HepG2 (cell line): ENCODE measurements at regions not wholly inside any gene's neighbourhood (a gene's known extent, or its start where the extent isn't known, plus 50 kb on each side); places are given as distances from the start of the nearest gene placed in this dataset.
A peak's percentile ranks its signal among the peaks of the same experiment; 100 is the strongest.

Experiments used
- ATAC-seq: fragments of 200-7000 bp; cut with Tn5 transposase; 3 replicates; pipeline ENCODE4 v1.9.1; 2020; ENCODE audit warnings: mild to moderate bottlenecking, moderate library complexity
- BruUV-seq: library from RNA; stranded (reverse); fragments of 400-500 nt; replicated peaks from 2 replicates; lab custom pipeline; 2021; lab: Mats Ljungman, UMichigan
- CTCF ChIA-PET: fragments of 300-600 bp; formaldehyde crosslinking; extraction: SDS; loops from one replicate; lab custom pipeline; 2021; ENCODE audit warnings: low total read pairs, inconsistent platforms, low intra/inter-chr PET ratio; lab: Yijun Ruan, JAX
- POLR2A ChIA-PET: fragments of 350-600 bp; sonication (Branson Sonifier 250); formaldehyde crosslinking; loops from one replicate; lab custom pipeline; 2020; ENCODE audit warnings: antibody characterized with exemption, inconsistent platforms; lab: Yijun Ruan, JAX
- DNase-seq: peaks from one replicate; pipeline ENCODE4 v3.0.0-alpha.2; 2015; ENCODE audit warnings: low spot score
- FAIRE-seq: peaks from 3 replicates; lab custom pipeline; 2011; peaks lifted over from hg19 to GRCh38; lab: Jason Lieb, UNC
- H2AFZ ChIP-seq: one replicate; pipeline ENCODE4 v1.6.1; 2011; ENCODE audit warnings: low read length, inconsistent platforms
- H3K27ac ChIP-seq: fragments of 300-600 bp; 3 replicates; pipeline ENCODE4 v1.8.0; 2011; ENCODE audit warnings: mixed run types, mild to moderate bottlenecking, mixed read lengths, low read length, inconsistent platforms; ENCODE audit not compliant: insufficient read depth; ENCODE audit errors: extremely low read length
- H3K27me3 ChIP-seq, 2 experiments: fragments of 200-600 bp in 1 of 2; 2 replicates in 1 of 2; 3 replicates in 1 of 2; pipeline versions ENCODE4 v1.6.0 to v1.8.0; 2011; ENCODE audit warnings: low read length in 2 of 2, mild to moderate bottlenecking in 2 of 2, moderate library complexity in 2 of 2, inconsistent platforms in 1 of 2; ENCODE audit not compliant: insufficient read depth in 2 of 2, control insufficient read depth in 1 of 2
- H3K36me3 ChIP-seq, 2 experiments: fragments of 200-600 bp in 1 of 2; replicated peaks in 1 of 2; 2 replicates in 1 of 2; 3 replicates in 1 of 2; pipeline versions ENCODE4 v1.5.1 to v1.8.0; 2011; ENCODE audit warnings: low read length in 2 of 2, inconsistent platforms in 1 of 2; ENCODE audit not compliant: insufficient read depth in 2 of 2, control insufficient read depth in 1 of 2
- H3K4me1 ChIP-seq: 2 replicates; pipeline ENCODE4 v1.5.1; 2012; ENCODE audit warnings: low read length, inconsistent platforms; ENCODE audit not compliant: insufficient read depth
- H3K4me2 ChIP-seq: 2 replicates; pipeline ENCODE4 v1.6.0; 2011; ENCODE audit warnings: low read depth, low read length, inconsistent platforms
- H3K4me3 ChIP-seq, 3 experiments: fragments of 200-600 bp in 1 of 3; sonication (generic), shearing (Covaris generic) in 1 of 3; replicated peaks in 1 of 3; 2 replicates each; pipeline ENCODE4 v1.5.1; 2011 to 2016; ENCODE audit warnings: low read length in 3 of 3, inconsistent platforms in 2 of 3, low read depth in 2 of 3, mild to moderate bottlenecking in 2 of 3, control low read depth in 1 of 3, mixed read lengths in 1 of 3; ENCODE audit not compliant: insufficient read depth in 1 of 3
- H3K79me2 ChIP-seq: one replicate; pipeline ENCODE4 v1.6.1; 2011; ENCODE audit warnings: low read length, inconsistent platforms; ENCODE audit not compliant: insufficient read depth
- H3K9ac ChIP-seq: 2 replicates; pipeline ENCODE4 v1.6.0; 2011; ENCODE audit warnings: mild to moderate bottlenecking, low read depth, low read length, inconsistent platforms; ENCODE audit not compliant: insufficient read depth
- H3K9me3 ChIP-seq: 2 replicates; pipeline ENCODE4 v1.5.1; 2012; ENCODE audit warnings: mild to moderate bottlenecking, low read length
- H4K20me1 ChIP-seq: 2 replicates; pipeline ENCODE4 v1.6.0; 2011; ENCODE audit warnings: inconsistent platforms, mild to moderate bottlenecking, low read length, moderate library complexity; ENCODE audit not compliant: insufficient read depth
- ASH2L ChIP-seq: fragments of 300-600, 200-600 bp; sonication (generic); IDR thresholded peaks from 2 replicates; pipeline ENCODE4 v1.7.0; 2017; ENCODE audit warnings: low read depth, mild to moderate bottlenecking, moderate library complexity, mixed read lengths, low read length; ENCODE audit not compliant: insufficient read length
- KDM5A ChIP-seq: fragments of 200-600 bp; sonication (generic); IDR thresholded peaks from 2 replicates; pipeline ENCODE4 v1.7.0; 2018; ENCODE audit warnings: antibody characterized with exemption, mild to moderate bottlenecking, low read length, borderline replicate concordance
- KMT2B ChIP-seq: IDR thresholded peaks from 2 replicates; pipeline ENCODE4 v1.6.1; 2016; ENCODE audit warnings: missing genetic modification reagents, missing compliant biosample characterization
- MED1 ChIP-seq: sonication (generic); formaldehyde crosslinking; IDR thresholded peaks from 2 replicates; pipeline ENCODE4 v1.4.0; 2020; ENCODE audit warnings: missing genetic modification reagents
- NRL ChIP-seq: sonication (generic); formaldehyde crosslinking; IDR thresholded peaks from 2 replicates; pipeline ENCODE4 v1.5.0; 2020; ENCODE audit warnings: missing genetic modification reagents, mild to moderate bottlenecking, moderate library complexity, borderline replicate concordance
- PAX8 ChIP-seq: sonication (generic); formaldehyde crosslinking; IDR thresholded peaks from 2 replicates; pipeline ENCODE4 v1.8.0; 2022; ENCODE audit warnings: mild to moderate bottlenecking, missing genetic modification reagents, borderline replicate concordance
- SAP130 ChIP-seq: IDR thresholded peaks from 2 replicates; pipeline ENCODE4 v1.6.1; 2016; ENCODE audit warnings: low read depth
- SIN3A ChIP-seq: IDR thresholded peaks from 2 replicates; pipeline ENCODE4 v1.6.1; 2011; ENCODE audit warnings: low read depth, mild to moderate bottlenecking, control low read depth, low read length, borderline replicate concordance
- ZBTB21 ChIP-seq: sonication (generic); formaldehyde crosslinking; IDR thresholded peaks from 2 replicates; pipeline ENCODE4 v1.4.0; 2020; ENCODE audit warnings: missing genetic modification reagents
- ZNF12 ChIP-seq: sonication (generic); formaldehyde crosslinking; IDR thresholded peaks from 2 replicates; pipeline ENCODE4 v1.5.0; 2020; ENCODE audit warnings: missing genetic modification reagents
- ZNF292 ChIP-seq: sonication (generic); formaldehyde crosslinking; IDR thresholded peaks from 2 replicates; pipeline ENCODE4 v1.8.1; 2022; ENCODE audit warnings: mild to moderate bottlenecking, low read depth, missing genetic modification reagents, borderline replicate concordance
- ZNF296 ChIP-seq: sonication (generic); formaldehyde crosslinking; conservative IDR thresholded peaks from 2 replicates; pipeline ENCODE4 v1.5.0; 2020; ENCODE audit warnings: mild to moderate bottlenecking, missing genetic modification reagents
- ZNF512B ChIP-seq: sonication (generic); formaldehyde crosslinking; IDR thresholded peaks from 2 replicates; pipeline ENCODE4 v1.5.1; 2020; ENCODE audit warnings: missing genetic modification reagents, mild to moderate bottlenecking, borderline replicate concordance
- ZNF652 ChIP-seq: IDR thresholded peaks from 2 replicates; pipeline ENCODE4 v1.6.1; 2016; ENCODE audit warnings: low read depth, borderline replicate concordance
- WGBS: methylation state at CpG from one replicate; pipeline ENCODE4 v1.1.6; 2017; ENCODE audit warnings: low lambda C conversion rate; 5-methylcytosine and 5-hydroxymethylcytosine counted together
- in situ Hi-C: cut with HindIII; loops from 2 replicates; pipeline ENCODE4 v1.10.0; 2017; ENCODE audit warnings: low pct_unique_long_range_greater_than_20kb; ENCODE audit not compliant: extremely low pct_ligation_motif_present
- intact Hi-C: fragments of 100-400 bp; cut with micrococcal nuclease; formaldehyde crosslinking; loops from one replicate; pipeline ENCODE4 v1.10.0; 2022; ENCODE audit not compliant: unreplicated experiment
- TF ChIP-seq, protein P1 (sequence below): sonication (generic); formaldehyde crosslinking; IDR thresholded peaks from 2 replicates; pipeline ENCODE4 v1.9.0; 2021; ENCODE audit warnings: missing genetic modification reagents, borderline replicate concordance
- TF ChIP-seq, protein P2 (sequence below): sonication (generic); formaldehyde crosslinking; IDR thresholded peaks from 2 replicates; pipeline ENCODE4 v1.9.0; 2021; ENCODE audit warnings: missing genetic modification reagents, borderline replicate concordance

GRCh38 chr13:50080203-50080910 lies 65.1 kb downstream of the KCNRG start:
- FAIRE-seq, result no peak
- ATAC-seq, result no peak
- peak; percentile 23 for DNase-seq
- H3K4me2 ChIP-seq, result peak overlapping the region; percentile 76
- H3K4me1 ChIP-seq, result peaks cover 54% of the 10 kb centered on the region
- H3K79me2 ChIP-seq, result peaks cover 91% of the 10 kb centered on the region
- no peaks in the 10 kb centered on the region; a peak in 1 of 5 replicates for H3K27me3 ChIP-seq
- H3K9me3 ChIP-seq, result no peaks in the 10 kb centered on the region
- CTCF ChIA-PET, result no interaction called here
- H3K4me3 ChIP-seq, result peak overlapping the region; percentile 78 to 93 (median 91)
- POLR2A ChIA-PET, result interaction anchor here (1.0 to 5.2 kb wide), 4 partner anchors 10 to 104 kb away, joined by 3 to 74 read pairs (median 22); partner anchors contain the start of gene TRIM13
- no peaks in the 10 kb centered on the region; the same call in 1 of the 2 replicates for H4K20me1 ChIP-seq
- no peaks in the 10 kb centered on the region for H3K36me3 ChIP-seq
- in situ Hi-C loops, result loop anchor here (10.0 kb wide), 1 partner anchor 724 kb away; no protein-coding TSS in a partner anchor
- 0% methylated on average over 28 of the region's 29 CpGs for WGBS
- no peak overlapping the region for H2AFZ ChIP-seq
- TSS peak; percentile 47 for BruUV-seq
- TF ChIP-seq, protein P1, sequence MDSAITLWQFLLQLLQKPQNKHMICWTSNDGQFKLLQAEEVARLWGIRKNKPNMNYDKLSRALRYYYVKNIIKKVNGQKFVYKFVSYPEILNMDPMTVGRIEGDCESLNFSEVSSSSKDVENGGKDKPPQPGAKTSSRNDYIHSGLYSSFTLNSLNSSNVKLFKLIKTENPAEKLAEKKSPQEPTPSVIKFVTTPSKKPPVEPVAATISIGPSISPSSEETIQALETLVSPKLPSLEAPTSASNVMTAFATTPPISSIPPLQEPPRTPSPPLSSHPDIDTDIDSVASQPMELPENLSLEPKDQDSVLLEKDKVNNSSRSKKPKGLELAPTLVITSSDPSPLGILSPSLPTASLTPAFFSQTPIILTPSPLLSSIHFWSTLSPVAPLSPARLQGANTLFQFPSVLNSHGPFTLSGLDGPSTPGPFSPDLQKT (CRISPR knock-in tag), result no peak
- TF ChIP-seq ASH2L, result peak; percentile 86
- peak; percentile 90 for TF ChIP-seq ZNF652 (CRISPR knock-in tag)
- 0 out of 2 replicates have a peak, but pooled peaks have one; percentile 20 for TF ChIP-seq ZNF512B (CRISPR knock-in tag)
- peak; percentile 61; the same call in 1 of the 2 replicates for TF ChIP-seq SIN3A
- no peak for TF ChIP-seq ZNF296 (CRISPR knock-in tag)
- TF ChIP-seq KMT2B, result peak; percentile 46
- TF ChIP-seq ZBTB21 (CRISPR knock-in tag), result 0 out of 2 replicates have a peak, but pooled peaks have one; percentile 22
- peak; percentile 66 for TF ChIP-seq SAP130 (CRISPR knock-in tag)
- TF ChIP-seq NRL (CRISPR knock-in tag), result no peak
- peak; percentile 6; the same call in 1 of the 2 replicates for TF ChIP-seq KDM5A
- no peak for TF ChIP-seq PAX8
- TF ChIP-seq, protein P2, sequence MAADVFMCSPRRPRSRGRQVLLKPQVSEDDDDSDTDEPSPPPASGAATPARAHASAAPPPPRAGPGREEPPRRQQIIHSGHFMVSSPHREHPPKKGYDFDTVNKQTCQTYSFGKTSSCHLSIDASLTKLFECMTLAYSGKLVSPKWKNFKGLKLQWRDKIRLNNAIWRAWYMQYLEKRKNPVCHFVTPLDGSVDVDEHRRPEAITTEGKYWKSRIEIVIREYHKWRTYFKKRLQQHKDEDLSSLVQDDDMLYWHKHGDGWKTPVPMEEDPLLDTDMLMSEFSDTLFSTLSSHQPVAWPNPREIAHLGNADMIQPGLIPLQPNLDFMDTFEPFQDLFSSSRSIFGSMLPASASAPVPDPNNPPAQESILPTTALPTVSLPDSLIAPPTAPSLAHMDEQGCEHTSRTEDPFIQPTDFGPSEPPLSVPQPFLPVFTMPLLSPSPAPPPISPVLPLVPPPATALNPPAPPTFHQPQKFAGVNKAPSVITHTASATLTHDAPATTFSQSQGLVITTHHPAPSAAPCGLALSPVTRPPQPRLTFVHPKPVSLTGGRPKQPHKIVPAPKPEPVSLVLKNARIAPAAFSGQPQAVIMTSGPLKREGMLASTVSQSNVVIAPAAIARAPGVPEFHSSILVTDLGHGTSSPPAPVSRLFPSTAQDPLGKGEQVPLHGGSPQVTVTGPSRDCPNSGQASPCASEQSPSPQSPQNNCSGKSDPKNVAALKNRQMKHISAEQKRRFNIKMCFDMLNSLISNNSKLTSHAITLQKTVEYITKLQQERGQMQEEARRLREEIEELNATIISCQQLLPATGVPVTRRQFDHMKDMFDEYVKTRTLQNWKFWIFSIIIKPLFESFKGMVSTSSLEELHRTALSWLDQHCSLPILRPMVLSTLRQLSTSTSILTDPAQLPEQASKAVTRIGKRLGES (CRISPR knock-in tag), result 0 out of 2 replicates have a peak, but pooled peaks have one; percentile 18
- peak; percentile 88 for TF ChIP-seq ZNF12
- TF ChIP-seq ZNF292 (CRISPR knock-in tag), result 0 out of 2 replicates have a peak, but pooled peaks have one; percentile 42
- TF ChIP-seq MED1 (CRISPR knock-in tag), result 0 out of 2 replicates have a peak, but pooled peaks have one; percentile 14
- H3K9ac ChIP-seq, result peak overlapping the region; percentile 92
- intact Hi-C loops, result loop anchor here (5.0 to 10.0 kb wide), 4 partner anchors 103 to 987 kb away; no protein-coding TSS in a partner anchor
- peak overlapping the region; percentile 96 for H3K27ac ChIP-seq
